ENCODE measurements at regions not wholly inside any gene's neighbourhood (a gene's known extent, or its start where the extent isn't known, plus 50 kb on each side); places are given as distances from the start of the nearest gene placed in this dataset.

DNA sequence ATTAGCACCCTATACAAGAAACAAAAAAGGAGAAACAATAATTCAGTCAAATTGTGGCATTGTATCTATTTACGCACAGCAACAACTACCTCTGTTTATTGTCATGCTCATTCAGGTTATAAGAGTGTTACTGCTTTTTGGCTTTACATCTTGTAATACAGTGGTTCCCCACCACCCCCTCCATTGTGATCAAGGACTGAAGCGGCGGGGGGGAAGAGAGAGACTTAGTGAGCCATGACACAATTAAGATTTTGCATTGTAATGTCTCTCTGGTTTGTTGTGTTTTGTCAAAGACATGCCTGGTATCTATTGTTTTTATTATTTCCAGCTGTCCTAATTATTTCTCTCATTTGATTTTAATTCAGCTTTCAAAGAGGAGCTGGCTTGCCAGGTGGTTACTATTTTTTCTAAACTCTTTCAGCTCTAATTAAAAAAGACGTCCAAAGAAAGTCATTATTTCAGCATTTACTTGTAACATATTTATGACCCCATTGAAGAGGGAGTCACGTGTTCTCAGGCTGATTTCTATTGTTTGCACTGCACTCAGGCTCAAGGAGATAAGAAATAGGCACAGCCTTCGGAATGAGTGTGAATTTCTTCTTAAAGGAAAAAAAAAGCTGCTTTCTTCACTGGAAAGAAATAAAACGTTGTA is 234.4 kb upstream of the TBL1XR1 start:
- DNase-seq (ENCODE audit: low spot score): no peak

DNA sequence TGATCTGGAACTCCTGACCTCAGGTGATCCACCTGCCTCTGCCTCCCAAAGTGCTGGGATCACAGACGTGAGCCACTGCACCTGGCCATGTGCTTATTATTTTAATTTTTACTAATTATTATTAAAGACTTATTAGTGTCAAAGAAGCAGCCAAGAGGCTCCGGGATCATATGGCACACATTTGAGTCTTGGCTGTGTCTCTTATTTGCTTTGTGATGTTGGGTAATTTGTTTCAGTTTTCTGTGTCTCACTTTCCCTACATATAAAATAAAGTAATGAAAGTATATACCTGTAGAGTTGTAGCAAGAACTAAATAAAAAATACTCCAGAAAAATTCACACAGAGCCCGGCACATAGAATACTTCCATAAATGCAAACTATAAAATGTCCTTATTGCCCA is 238.0 kb upstream of the TBL1XR1 start:
- no peak for DNase-seq (ENCODE audit: low spot score)

DNA sequence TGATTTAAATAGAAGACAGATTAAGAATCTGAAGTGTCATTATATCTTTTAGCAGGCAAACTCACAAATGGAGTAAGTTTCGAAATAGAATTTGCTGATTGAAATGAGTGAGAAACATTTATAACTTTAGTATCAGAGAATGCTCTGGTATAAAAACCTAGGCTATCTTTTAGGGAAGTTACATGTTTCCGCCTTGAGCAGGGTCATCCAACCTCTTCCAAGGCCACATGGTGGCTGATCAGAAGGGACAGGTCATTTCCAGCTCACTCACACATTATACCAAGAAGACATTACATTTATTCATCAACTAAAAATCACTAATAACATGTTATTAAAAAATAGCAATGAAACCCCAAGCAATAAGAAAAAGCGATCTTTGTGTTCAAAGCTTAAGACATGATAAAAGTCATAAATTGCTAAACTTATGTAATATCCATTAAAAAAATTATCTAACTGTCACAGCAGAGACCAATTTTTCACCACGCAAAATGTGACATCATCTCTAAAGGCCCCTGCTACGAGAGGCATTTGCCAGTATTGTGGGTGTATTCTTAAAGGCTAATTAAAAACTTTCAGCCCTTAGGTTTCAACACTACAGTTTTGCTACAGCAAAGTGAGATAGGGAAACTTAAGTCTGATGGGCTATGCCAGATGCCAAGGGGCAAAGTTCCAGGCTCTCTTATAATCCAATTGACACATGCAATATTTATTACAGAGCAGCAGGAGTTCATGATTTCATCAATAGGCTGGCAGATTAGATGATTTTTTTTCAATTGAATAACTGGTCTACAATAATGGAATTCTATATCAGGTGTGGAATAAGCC is 240.4 kb upstream of the TBL1XR1 start:
- DNase-seq (ENCODE audit: low spot score): no peak

GRCh38 chr3:177438596-177439220 is 241.4 kb upstream of the TBL1XR1 start:
- no peak for DNase-seq (ENCODE audit: low spot score)

- DNase-seq (ENCODE audit: low spot score): no peak
Measured at GRCh38 chr3:177439694-177440269, 242.5 kb upstream of the TBL1XR1 start.

DNA sequence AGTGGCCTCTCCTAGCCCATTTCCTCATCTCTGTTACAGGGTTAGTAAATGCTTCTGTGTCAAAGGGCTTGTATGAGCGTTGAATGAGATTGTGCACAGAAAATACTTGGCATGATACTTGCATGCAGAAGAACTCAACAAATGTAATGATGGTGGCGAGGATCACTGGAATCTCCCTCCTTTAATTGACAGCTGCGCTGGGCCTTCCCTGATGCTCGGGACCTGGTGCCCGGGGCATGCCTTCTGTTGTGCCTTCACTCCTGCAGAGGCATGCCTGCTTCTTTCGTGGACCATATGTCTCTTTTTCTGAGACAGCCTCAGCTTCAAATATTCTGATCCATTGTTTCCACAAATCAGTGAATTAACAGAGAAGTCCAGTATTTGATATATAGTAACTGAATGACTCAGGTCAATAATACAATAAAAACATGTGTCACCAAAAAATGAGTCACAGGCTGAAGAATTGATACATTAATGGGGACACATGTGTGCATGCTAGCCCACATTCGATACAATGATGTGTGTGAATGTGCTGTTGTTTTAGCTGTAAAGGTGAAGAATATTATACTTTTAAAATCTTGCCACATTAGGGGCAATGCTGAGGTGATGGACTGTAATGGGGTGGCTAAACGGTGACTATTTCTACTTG is 243.3 kb upstream of the TBL1XR1 start:
- no peak for DNase-seq (ENCODE audit: low spot score)

GRCh38 chr3:177441276-177441812 is 244.1 kb upstream of the TBL1XR1 start:
- peak; percentile 35 for DNase-seq (ENCODE audit: low spot score)

GRCh38 chr3:177441813-177442646 is 244.7 kb upstream of the TBL1XR1 start:
- no peak for DNase-seq (ENCODE audit: low spot score)

DNA sequence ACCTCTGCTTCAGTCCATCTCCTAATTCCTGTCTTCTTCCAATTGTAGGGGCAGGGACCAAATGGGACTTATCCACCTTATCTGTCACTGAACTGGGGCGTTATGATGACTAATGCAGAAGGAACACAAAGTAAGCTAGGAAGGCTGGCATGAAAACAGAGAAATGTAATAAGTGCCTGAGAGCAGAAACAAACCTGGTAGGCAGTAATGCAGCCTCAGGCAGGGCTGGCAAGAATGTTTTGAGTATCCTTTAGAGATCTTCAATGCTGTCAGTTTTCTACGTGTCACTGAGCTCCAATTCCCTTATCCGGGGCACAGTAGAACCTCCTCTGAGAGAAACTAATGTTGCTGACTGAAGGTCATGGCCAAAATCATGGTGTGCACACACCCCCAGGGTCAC is 246.2 kb upstream of the TBL1XR1 start:
- peak; percentile 46 for DNase-seq (ENCODE audit: low spot score)

DNA sequence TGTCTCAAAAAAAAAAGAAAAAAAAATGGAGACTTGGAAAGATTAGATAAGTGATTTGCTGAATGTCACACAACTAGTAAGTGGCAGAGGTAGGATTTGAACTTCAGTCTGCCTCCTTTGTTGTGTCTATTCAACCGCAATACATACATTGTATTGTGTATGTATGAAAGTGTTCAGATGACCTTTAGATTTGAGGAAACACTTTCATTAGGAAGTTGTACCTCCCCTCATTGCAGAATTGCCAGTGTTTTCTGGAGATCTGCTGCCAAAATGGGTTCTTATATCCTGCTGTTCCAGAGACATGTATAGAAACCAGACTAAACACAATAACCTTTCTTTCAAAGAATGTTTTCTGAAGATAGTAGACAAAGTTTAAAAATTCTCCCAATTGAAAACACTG is 247.4 kb upstream of the TBL1XR1 start:
- DNase-seq (ENCODE audit: low spot score): no peak

GRCh38 chr3:177445549-177445948 is 248.3 kb upstream of the TBL1XR1 start:
- no peak for DNase-seq (ENCODE audit: low spot score)

DNA sequence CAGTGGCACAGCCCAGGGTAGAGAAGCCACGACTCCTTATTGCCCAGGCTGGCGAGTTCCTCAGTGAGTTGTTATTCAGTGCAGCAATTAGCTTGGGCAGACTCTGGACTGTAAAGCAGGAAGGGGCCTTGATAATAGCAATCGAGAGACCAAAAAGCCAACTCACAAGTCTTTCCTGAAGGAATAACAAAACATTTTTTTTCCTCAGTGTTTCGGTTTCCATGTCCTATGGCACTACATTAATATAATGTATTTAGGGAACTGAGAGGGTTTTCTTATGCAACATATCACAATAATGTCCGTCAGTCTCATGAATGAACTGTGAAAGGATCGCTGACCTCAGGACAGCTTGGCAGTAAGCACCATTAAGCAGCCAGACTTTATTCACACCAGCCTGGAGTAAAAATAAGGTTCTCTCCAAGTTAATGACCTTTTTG is 248.9 kb upstream of the TBL1XR1 start:
- no peak for DNase-seq (ENCODE audit: low spot score)

DNA sequence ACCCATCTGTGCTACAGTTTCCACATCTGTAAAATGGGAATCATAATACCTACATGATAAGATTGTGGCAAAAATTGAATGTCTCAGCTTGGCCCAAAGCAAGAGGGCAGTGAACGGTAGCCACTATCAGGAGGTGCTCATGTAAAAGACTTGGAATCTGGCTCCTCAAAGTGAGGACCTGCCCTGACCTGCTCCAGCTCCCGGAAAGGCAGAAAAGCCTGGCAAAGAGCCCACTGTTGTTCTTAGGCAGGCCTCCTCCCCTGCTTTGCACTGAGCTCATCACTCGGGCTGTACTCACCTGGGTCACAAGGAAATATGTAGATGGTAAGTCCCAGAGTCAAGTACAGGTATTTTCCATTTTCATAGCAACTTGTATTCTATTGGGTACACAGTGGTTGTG is 250.7 kb upstream of the TBL1XR1 start:
- DNase-seq (ENCODE audit: low spot score): no peak

GRCh38 chr3:177448987-177449359 is 251.7 kb upstream of the TBL1XR1 start:
- DNase-seq (ENCODE audit: low spot score): no peak

GRCh38 chr3:177449360-177450006 is 252.2 kb upstream of the TBL1XR1 start:
- no peak for DNase-seq (ENCODE audit: low spot score)

DNA sequence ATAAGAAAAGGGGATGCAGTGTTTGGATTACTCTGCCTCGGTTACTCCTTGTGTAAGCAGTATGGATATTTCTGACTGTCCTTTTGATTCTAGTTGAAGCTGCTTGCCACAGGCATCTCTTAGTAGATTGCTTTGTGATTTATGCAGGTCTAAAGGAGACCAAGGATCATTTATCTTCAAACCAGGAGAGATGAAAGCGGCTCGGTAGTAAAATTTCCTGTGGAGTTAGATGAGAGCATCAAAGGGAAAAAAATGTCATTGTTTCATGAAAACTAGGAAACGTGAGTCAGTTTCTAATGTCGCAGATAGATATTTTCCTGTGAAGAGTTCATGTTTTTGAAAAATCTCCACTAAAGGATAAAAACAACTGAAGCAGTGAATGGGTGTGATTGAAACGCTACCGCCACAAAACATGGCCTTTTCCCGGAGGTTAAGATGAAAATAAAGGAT is 254.0 kb upstream of the TBL1XR1 start:
- no peak for DNase-seq (ENCODE audit: low spot score)

- peak; percentile 74 for DNase-seq (ENCODE audit: low spot score)
Measured at GRCh38 chr3:177451864-177452830, 254.9 kb upstream of the TBL1XR1 start.

GRCh38 chr3:177452831-177453450 is 255.7 kb upstream of the TBL1XR1 start:
- peak; percentile 22 for DNase-seq (ENCODE audit: low spot score)

DNA sequence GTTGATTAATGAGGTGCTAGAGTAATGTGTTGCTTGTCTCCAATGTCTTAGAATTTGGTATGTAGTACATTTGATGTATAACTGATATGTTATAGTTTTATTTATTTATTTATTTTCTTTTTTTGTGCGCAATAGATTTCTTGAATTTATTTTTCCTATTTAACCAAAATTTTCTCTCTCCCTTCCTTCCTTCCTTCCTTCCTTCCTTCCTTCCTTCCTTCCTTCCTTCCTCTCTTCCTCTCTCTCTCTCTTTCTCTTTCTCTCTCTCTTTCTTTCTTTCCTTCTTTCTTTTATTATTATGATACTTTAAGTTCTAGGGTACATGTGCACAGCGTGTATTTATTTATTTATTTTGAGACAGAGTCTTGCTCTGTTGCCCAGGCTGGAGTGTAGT is 256.2 kb upstream of the TBL1XR1 start:
- DNase-seq (ENCODE audit: low spot score): no peak
